Caki2 (cell line): ENCODE measurements at regions not wholly inside any gene's neighbourhood (a gene's known extent, or its start where the extent isn't known, plus 50 kb on each side); places are given as distances from the start of the nearest gene placed in this dataset.
"Not testable (repeated sequence)": the region's sequence is repeated elsewhere in the genome, so short reads cannot be mapped to it uniquely, and the experiment has no call there.

ENCODE experiments used
- DNase-seq: peaks from one replicate; pipeline ENCODE4 v3.0.0-alpha.2; 2015; ENCODE audit warnings: low read depth
- in situ Hi-C: cut with HindIII; loops from 2 replicates; pipeline ENCODE4 v1.10.0; 2016; ENCODE audit warnings: low sequenced_read_pairs, low pct_unique_long_range_greater_than_20kb, mixed read lengths

- in situ Hi-C loops: no loop called here
These were observed 1044.6 kb upstream of the GJE1 start for GRCh38 chr6:141088171-141088570.

DNA sequence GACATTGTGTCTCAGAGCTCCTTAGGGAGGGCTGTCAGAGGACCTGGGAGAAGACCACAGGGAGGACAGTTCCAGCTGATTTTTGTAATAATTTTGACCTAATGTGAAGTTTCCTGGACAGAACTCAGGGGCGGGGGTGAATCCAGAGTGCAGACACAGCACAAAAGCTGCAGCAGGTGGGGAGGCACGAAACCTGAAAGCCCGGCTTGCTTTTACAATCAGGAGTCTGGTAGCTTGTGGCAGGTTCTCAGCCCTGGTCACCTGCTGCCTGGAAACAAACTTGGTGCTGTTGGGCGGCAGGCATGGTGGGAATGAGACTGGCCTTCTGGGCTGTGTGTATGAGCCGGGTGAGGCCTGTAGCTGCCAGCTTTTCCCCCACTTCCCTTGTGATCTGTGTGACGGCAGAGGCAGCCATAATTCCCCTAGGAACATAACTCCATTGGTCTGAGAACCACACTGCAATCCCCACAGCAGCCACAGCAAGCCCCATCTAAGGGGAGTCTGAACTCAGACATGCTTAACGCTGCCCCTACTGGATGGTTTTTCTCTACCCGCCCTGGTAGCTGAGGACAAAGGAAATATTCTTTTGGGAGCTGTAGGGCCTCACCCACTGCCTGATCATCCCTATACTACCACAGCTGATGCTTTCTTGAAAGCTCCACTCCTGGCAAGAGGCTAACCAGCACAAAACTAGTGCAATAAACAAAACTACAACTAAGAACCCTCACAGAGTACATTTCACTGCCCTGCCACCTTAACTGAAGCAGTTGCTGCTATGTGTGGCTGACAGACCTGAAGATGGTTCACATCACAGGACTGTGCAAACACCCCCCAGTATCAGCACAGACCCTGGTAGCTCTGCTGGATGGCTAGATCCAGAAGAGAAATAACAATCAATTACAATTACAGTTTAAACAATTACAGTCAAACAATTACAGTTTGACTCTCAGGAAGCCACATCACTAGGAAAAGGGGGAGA lies 1055.1 kb upstream of the GJE1 start:
- peak; percentile 39 for DNase-seq
- in situ Hi-C loops: no loop called here

More at GRCh38 chr6:141088171-141088570, 1044.6 kb upstream of the GJE1 start:
- DNase-seq: no peak

- no peak for DNase-seq
- in situ Hi-C loops: no loop called here
These were observed 1075.0 kb upstream of the GJE1 start for GRCh38 chr6:141057761-141058160.

GRCh38 chr6:141056945-141057625 lies 1075.6 kb upstream of the GJE1 start:
- no peak for DNase-seq

GRCh38 chr6:141050471-141050870 lies 1082.3 kb upstream of the GJE1 start:
- DNase-seq: no peak
- in situ Hi-C loops: no loop called here

More at GRCh38 chr6:141056945-141057625, 1075.6 kb upstream of the GJE1 start:
- in situ Hi-C loops: no loop called here

- no peak for DNase-seq
- in situ Hi-C loops: no loop called here
These were observed 1084.3 kb upstream of the GJE1 start for GRCh38 chr6:141048451-141048850.

- in situ Hi-C loops: not testable (repeated sequence)
- DNase-seq: peak; percentile 32
These were observed 1086.2 kb upstream of the GJE1 start for GRCh38 chr6:141046496-141046895.

- peak; percentile 4 for DNase-seq
- in situ Hi-C loops: no loop called here
These were observed 1091.1 kb upstream of the GJE1 start for GRCh38 chr6:141041596-141042087.

DNA sequence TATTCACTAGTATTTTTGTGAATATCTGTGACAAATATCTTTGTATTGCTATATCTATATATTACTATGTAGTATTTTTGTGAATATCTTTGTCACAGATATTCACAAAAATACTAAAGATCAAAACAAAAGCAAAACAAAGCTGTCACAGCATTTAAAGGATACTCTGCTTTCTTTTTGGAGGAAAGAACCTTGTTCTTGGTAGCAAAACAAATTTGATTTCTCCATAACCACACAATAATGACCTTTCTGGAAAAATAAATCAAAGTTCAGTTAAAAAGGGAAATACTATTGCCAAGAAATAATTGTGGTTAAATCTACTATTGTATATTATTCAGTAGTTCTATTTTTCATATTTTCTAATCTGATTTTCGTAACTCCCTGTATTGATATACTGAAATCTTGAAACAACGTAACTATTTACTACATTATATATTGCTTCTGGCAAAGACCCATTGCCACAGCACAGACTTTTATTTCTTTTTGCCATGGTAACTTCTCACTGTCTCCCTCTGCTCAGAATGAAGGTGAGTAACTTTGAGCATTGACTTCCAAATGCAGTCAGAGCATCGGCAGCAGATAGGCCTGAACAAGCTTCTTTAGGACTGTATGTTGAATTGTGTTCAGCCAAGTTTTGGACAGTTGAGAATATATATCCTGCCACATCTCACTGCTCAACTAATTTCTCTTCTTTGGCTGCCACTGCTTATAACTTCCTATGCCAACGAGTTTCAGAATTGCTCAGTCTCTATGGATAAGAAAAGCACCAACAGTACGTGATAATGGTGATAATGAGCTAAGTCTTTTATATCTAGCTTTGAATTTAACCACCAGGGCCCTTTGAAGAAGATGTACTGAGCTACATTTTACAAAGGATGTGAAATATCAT lies 1097.2 kb upstream of the GJE1 start:
- in situ Hi-C loops: no loop called here
- no peak for DNase-seq

GRCh38 chr6:141033101-141033500 lies 1099.6 kb upstream of the GJE1 start:
- no peak for DNase-seq
- in situ Hi-C loops: no loop called here

- in situ Hi-C loops: no loop called here
- no peak for DNase-seq
These were observed 1102.8 kb upstream of the GJE1 start for GRCh38 chr6:141029908-141030307.

GRCh38 chr6:141028791-141029280 lies 1103.9 kb upstream of the GJE1 start:
- no peak for DNase-seq
- in situ Hi-C loops: no loop called here

DNA sequence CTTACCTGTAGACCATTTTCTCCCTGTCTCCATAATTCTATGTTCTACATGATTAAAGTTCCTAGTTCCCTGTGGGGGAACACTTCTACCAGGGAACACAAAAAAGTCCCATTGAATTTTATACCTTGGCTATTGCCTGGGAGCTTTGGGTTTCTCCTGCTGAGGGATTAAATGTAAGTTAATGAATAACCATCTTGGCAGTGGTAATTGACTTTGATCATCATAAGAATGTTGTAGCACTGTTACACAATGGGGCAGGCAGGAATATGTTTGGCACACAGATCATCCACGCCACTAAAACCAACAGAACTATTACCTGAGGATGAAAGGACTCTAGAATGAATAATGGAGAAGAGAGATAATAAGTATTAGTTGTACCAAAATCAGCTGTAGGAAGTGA lies 1106.2 kb upstream of the GJE1 start:
- peak; percentile 48 for DNase-seq
- in situ Hi-C loops: no loop called here

DNA sequence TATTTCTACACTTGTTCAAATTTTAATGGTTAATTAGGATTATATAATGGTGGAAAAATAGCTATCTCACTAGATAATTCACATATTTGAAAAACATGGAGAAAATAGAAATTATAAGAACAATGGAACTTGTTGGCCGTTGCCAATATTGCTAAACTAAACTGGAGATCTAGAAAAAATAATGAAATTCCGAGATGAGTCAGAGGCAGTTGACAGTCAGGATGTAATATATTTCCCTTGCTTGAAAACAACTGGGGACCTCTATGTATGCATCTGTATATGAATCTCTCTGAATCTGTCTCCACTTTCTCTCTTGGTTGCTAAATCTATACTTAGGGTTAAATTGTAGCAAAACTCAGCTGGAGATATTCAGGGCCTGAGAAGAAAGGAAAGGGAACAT lies 1108.2 kb upstream of the GJE1 start:
- no peak for DNase-seq
- in situ Hi-C loops: no loop called here

DNA sequence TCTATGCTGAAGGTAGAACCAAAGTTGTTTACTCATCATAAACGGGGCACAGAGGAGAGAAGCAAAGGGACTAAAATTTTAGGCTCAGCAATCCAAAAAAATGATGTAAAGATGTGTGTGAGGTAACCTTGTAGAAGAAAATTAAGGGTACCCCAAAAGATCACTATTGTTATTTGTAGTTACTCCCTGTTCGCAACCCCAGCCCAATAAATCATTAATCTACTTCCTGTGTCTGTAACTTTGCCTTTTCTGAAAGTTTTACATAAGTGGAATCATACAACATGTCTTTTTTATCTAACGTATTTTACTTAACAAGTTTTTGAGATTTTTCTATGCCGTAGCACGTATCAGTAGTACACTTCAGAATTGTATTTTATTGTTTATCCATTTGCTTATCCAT lies 1114.8 kb upstream of the GJE1 start:
- DNase-seq: no peak
- in situ Hi-C loops: no loop called here

- no peak for DNase-seq
- in situ Hi-C loops: no loop called here
These were observed 1131.8 kb upstream of the GJE1 start for GRCh38 chr6:141000917-141001316.

DNA sequence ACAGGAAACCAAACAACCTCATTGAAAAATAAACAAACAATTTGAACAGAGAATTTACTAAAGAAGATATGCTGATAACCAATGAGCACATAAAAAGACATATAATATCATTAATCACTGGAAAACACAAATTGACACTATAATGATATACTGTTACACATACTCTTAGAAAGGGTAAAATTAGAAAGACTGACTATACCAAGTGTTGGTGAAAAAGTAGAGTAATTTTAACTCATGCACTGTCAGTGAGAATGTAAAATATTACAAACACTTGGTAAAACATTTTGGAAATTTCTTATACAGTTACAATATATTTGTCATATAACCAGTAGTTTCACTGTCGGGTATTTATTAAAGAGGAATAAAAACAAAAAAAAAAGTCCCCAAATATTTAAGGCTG lies 1139.2 kb upstream of the GJE1 start:
- no peak for DNase-seq
- in situ Hi-C loops: no loop called here

- in situ Hi-C loops: no loop called here
- no peak for DNase-seq
These were observed 1140.0 kb upstream of the GJE1 start for GRCh38 chr6:140992678-140993077.
